GM12872 (cell line): ENCODE measurements at regions not wholly inside any gene's neighbourhood (a gene's known extent, or its start where the extent isn't known, plus 50 kb on each side); places are given as distances from the start of the nearest gene placed in this dataset.

Experiments used
- CTCF ChIP-seq: IDR thresholded peaks from 3 replicates; pipeline ENCODE4 v1.5.1; 2011; ENCODE audit warnings: low read depth, mild to moderate bottlenecking, low read length, moderate library complexity; ENCODE audit not compliant: insufficient read depth

- TF ChIP-seq CTCF, result no peak
Measured at GRCh38 chr3:102916532-102916931, 481.7 kb downstream of the ZPLD1 start.

- TF ChIP-seq CTCF, result no peak
Measured at GRCh38 chr3:102926618-102927017, 491.8 kb downstream of the ZPLD1 start.

- TF ChIP-seq CTCF, result no peak
Measured at GRCh38 chr3:102933377-102933776, 498.6 kb downstream of the ZPLD1 start.

GRCh38 chr3:102936511-102937045, 501.8 kb downstream of the ZPLD1 start:
- no peak for TF ChIP-seq CTCF

GRCh38 chr3:102941786-102942185, 507.0 kb downstream of the ZPLD1 start:
- TF ChIP-seq CTCF, result no peak

GRCh38 chr3:102972350-102972749, 537.5 kb downstream of the ZPLD1 start:
- no peak for TF ChIP-seq CTCF

GRCh38 chr3:102974333-102974732, 539.5 kb downstream of the ZPLD1 start:
- no peak for TF ChIP-seq CTCF

GRCh38 chr3:102979191-102979590, 544.4 kb downstream of the ZPLD1 start:
- TF ChIP-seq CTCF, result no peak
